ENCODE measurements at regions not wholly inside any gene's neighbourhood (a gene's known extent, or its start where the extent isn't known, plus 50 kb on each side); places are given as distances from the start of the nearest gene placed in this dataset.
"Not testable (repeated sequence)": the region's sequence is repeated elsewhere in the genome, so short reads cannot be mapped to it uniquely, and the experiment has no call there.

GRCh38 chr4:18513861-18514260, 492.3 kb upstream of the LCORL start:
- FAIRE-seq: no peak

- FAIRE-seq: no peak
These were observed 491.2 kb upstream of the LCORL start for GRCh38 chr4:18512718-18513117.

DNA sequence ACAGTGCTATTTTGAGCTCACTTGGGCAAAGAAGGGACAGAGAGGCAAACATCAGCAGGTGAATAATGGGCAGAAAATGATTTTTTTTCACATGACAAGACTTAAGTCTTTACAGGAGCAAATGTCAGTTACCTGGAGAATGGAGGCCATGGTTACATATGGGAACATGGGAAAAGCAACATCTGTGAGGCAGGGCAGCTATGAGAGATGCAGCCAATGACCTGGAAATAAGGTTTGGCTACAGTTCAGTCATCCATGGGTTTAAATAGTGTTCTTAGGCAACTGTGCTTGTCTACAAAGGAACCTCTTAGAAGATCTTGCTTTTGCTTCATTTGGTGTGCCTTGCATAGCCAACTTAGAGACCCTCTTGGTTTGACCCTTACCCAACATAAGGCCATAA, 490.2 kb upstream of the LCORL start:
- FAIRE-seq: no peak

DNA sequence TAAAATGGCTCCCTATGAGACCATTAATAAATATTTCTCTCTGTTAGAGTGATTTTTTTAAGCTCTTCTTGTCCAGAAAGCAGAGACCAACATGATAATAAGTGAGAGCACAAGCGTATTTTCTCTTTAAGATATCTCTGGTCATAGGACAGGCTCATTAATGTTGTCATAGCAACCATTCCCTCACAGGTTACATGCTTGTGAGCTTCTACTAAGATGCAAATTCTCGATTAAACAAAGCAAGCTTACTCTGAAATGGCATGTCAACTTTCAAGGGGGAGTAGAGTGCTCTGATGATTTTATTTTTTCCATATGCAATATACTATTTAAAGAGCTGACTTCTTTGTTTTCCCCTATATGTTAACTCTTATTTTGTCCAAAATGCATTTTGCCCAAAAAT, 487.2 kb upstream of the LCORL start:
- FAIRE-seq: no peak

- FAIRE-seq: no peak
These were observed 459.4 kb upstream of the LCORL start for GRCh38 chr4:18480928-18481327.

DNA sequence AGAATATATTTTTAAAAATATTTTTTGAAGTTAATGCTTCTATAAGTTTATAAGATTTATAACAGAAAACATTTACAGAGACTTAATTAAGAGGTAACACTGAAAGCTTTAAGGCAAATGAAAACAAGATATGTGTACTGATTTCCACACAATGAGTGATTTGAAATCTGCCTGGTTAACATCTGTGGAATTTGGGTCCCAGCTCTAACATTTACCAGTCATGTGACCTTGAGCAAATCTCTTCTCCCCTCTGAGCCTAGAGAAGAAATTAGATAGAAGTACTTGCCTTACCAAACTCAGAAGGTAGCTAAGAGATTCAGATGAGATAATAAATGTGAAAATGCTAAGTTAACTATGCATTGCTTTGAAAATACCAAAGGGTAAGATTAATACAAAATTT, 458.8 kb upstream of the LCORL start:
- no peak for FAIRE-seq

- no peak for FAIRE-seq
These were observed 458.3 kb upstream of the LCORL start for GRCh38 chr4:18479825-18480224.

DNA sequence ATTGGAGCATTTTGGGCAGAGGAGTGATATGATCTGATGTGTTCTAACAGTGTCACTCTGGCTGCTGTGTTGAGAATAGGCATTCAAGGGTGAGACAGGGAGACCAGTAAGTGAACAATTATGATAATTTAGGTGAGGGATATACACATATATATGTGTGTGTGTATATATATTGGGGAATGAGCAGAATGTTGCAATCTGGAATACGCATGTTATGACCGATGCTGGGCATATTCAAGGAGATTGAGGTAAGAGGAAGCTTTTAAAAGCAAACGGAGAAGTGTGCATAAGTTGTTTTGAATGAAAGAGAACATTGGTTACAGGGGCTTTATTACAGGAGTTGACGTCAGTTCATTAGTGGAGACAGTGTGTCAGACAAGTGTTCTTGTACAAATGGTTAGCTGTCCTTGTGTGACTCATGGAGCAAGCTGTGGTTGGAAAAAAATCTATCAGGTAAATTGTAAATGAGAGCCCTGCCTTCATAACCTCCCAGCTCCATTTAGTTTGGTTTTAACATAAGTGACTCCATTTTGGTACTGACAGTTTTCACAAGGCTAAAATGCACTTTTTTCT, 442.5 kb upstream of the LCORL start:
- FAIRE-seq: no peak

DNA sequence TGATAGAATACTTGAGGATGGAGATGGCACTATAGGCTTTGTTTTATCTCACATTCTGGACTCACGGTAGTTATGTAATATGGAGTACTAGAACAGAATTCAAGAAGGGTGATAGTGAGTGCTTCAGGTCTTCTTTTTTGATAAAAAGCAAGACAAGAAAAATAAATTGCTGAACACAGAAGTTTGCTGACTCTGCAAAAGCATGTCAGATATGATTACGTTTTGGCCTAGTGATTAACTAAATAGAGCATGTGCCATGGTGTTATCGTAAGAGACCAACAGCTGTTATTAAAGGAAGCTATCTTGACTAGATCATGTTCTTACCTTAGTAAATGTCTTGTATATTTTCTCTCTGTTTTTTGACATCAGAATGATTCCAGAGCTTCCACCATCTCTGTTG, 436.9 kb upstream of the LCORL start:
- FAIRE-seq: no peak

DNA sequence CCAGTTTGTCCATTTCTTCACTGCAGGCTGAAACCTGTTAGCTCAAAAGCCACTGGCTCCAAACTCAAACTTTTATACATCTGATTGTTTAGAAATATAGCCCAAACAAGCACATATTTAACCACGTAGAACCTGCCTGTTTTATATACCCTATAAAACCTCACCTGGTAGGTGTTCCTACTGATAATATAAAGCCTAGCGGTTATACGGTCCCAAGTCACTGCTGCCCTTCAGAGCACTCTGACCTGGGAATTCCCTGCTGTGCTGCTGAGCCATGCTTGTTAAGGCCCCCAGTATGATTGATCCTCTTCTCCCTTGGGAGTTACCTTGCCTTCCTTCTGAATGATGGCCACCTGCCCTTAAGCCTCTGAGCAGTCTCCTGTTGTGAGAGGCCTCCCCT, 432.8 kb upstream of the LCORL start:
- FAIRE-seq: no peak

DNA sequence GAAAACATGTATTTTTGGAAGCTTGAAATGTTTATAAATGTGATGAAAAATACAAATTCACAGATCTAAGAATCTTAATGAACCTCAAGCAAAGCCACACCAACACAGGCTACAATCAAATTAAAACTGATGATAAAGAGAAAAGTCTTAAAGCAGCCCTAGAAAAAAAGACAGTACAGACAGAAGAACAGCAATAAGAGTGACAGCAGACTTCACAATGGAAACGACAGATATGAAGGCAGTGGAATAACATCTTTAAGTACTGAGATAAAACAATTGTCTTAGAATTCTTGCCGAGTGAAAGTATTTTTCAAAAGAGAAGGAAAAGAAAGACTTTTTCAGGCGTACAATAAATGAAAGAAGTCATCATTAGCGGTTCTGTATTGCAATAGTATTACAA, 423.6 kb upstream of the LCORL start:
- FAIRE-seq: no peak

DNA sequence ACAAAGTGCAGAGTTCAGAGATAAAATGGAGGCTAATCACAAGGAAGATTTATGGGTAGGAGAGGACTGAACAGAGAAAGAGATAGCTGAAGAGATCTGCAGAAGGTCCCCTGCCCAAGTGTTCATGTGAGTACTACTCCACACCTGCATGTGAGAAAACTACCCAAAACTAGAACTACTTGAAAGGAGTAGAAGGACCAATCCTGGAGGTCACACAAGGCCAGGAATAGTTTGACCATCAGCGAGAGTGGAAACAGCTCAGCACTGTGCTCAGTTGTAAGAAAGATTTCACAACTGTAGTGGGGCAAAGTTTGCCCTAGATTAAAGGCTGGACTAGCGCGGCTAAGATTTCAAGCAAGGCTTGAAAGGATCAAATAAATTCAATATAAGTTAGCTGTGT, 422.7 kb upstream of the LCORL start:
- no peak for FAIRE-seq

DNA sequence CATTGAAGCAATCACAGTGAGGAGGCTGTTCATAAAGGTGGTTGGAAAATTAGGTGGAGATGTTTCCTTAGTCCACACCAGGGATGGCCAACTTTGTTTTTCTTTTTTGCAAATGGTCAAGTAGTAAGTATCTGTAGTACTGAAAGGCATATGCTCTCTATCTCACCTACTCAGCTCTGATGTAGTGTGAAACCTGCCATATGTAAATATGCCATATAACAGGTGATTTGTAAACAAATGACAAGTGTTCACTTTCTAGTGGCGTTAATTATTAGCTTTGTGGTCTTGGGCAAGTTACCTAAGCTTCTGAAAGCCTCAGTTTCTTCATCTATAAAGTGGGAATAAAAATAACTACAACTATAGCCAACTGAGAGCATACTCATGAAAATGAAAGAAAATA, 421.4 kb upstream of the LCORL start:
- FAIRE-seq: no peak

GRCh38 chr4:18441676-18442075, 420.1 kb upstream of the LCORL start:
- FAIRE-seq: no peak

- FAIRE-seq: no peak
These were observed 419.6 kb upstream of the LCORL start for GRCh38 chr4:18441203-18441590.

DNA sequence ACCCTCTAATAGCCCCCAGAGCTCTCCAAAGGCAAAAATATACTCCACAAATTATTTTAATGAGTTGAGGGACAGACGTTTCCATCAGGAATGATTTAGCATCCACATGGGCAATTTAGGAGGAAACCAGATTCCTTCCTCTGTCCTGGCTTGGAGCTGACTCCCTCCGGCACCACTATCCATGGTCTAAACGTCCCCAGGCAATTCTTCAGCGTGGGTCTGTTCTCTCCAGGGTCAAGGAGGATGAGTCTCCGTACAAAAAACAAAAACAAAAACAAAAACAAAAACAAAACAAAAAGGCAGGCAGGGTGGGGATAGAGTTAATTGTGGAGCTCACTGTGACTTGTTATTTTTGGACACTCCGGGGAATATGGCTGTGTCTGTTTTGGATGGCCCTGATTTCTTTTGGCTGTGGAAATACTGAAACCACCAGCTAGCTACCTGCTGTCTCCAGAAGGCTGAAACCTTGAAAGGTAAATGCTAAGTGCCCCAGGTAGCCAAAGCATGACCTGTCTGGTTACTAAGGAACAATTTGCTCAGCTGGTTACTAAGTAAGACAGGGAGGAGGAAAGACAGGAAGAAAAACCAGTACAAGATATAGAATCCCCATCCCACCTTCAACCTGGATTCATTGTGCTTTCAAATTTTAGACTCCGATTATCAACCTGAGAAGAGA, 419.1 kb upstream of the LCORL start:
- no peak for FAIRE-seq

GRCh38 chr4:18439311-18439710, 417.8 kb upstream of the LCORL start:
- no peak for FAIRE-seq

GRCh38 chr4:18435781-18436180, 414.2 kb upstream of the LCORL start:
- no peak for FAIRE-seq

GRCh38 chr4:18422685-18423084, 401.1 kb upstream of the LCORL start:
- FAIRE-seq: no peak

DNA sequence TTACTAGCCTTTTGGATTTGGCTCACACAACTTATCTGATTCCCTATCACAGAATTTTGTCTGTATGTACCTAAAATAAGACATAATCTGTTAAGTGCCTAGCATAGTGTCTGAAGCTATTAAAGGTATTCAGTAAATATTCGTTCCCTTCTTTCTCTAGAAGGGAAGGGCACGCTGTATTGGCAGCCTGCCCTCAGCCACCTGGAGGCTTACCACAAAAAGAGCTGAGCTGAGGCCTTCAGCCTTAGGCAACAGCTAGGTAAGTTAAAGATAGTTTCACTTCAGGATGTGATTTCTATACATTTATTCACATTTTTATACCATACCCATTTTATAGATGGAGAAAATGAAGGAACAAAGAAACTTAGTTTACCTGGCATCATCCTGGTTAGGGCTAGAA, 400.0 kb upstream of the LCORL start:
- FAIRE-seq: no peak

GRCh38 chr4:18419780-18420179, 398.2 kb upstream of the LCORL start:
- FAIRE-seq: no peak

- FAIRE-seq: not testable (repeated sequence)
These were observed 396.8 kb upstream of the LCORL start for GRCh38 chr4:18418195-18418898.

DNA sequence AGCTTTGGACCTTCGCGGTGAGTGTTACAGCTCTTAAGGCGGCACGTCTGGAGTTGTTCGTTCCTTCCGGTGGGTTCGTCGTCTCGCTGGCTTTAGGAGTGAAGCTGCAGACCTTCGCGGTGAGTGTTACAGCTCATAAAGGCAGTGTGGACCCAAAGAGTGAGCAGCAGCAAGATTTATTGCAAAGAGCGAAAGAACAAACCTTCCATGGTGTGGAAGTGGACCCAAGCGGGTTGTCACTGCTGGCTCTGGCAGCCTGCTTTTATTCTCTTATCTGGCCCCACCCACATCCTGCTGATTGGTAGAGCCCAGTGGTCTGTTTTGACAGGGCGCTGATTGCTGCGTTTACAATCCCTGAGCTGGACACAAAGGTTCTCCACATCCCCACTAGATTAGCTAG, 396.1 kb upstream of the LCORL start:
- FAIRE-seq: not testable (repeated sequence)

GRCh38 chr4:18406264-18406663, 384.7 kb upstream of the LCORL start:
- FAIRE-seq: no peak

- no peak for FAIRE-seq
These were observed 383.5 kb upstream of the LCORL start for GRCh38 chr4:18405054-18405453.

All from endometrium (tissue), 2 donors.